ENCODE measurements at regions not wholly inside any gene's neighbourhood (a gene's known extent, or its start where the extent isn't known, plus 50 kb on each side); places are given as distances from the start of the nearest gene placed in this dataset.
"Not testable (repeated sequence)": the region's sequence is repeated elsewhere in the genome, so short reads cannot be mapped to it uniquely, and the experiment has no call there.

DNA sequence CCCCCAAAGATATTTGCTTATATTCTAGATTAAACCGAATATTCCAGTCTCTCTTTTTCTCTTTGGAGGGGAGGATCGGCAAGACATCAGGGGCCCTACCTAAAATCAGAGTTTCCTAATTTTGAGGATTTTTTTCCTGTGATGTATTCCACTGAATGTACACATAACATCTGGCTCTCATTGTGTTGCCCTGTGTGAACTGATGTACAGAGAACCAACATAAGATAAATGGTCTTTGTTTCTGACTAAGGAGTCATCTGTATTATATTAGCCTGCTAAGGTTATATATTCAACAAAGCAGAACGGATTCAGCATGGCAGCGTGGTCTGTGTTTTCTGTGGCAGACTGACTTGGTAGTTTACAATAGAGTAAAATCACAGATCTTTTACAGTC is 114.8 kb upstream of the NCAM2 start:
- no peak for DNase-seq

DNA sequence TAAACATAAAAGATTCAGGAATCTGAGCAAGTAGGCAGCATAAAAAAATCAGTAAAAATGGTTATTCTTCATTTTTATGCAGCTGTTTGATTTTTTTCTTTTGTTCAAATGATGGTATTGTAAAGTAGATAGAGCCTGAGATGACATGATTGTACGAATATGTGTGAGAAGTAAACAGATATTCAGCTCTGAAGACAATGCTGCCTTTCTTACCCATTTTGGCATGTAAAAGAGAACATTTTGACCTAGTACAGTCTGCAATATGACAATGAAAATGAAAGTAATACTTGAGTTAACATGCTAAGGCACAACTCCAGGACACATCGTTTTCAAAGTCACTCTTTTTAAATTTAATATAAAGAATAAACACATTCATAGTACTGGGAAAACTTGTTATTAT is 95.7 kb upstream of the NCAM2 start:
- DNase-seq = no peak

GRCh38 chr21:20902998-20903397 is 95.2 kb upstream of the NCAM2 start:
- no peak for DNase-seq

DNA sequence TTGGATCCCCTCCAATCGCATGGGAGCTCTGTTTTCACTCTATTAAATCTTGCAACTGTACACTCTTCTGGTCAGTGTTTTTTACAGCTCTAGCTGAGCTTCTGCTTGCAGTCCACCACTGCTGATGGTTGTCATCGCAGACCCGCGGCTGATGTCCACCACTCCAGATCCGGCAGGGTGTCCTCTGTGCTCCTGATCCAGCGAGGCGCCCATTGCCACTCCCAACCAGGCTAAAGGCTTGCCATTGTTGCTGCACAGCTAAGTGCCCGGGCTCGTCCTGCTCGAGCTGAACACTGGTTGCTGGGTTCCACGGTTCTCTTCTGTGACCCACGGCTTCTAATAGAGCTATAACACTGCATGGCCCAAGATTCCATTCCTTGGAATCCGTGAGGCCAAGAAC is 70.7 kb upstream of the NCAM2 start:
- not testable (repeated sequence) for DNase-seq

DNA sequence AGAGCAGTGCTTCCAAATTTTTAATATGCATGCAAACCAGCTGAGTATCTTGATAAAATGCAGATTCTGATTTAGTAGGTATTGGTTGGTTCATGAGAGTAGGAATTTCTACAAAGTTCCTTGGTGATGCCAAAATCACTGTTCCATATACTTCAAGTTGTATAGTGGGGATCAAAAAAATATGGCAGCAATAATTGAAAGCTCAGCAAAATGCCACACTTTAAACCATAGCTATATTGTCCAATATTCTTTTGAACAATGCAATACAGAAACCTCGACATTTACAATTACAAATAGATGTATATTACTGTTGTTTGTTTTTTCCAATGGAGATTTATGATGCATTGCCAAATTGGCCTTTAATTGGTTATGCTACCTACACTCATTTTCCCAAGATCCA is 55.7 kb upstream of the NCAM2 start:
- no peak for DNase-seq

GRCh38 chr21:20943561-20943997 is 54.6 kb upstream of the NCAM2 start:
- DNase-seq = no peak

DNA sequence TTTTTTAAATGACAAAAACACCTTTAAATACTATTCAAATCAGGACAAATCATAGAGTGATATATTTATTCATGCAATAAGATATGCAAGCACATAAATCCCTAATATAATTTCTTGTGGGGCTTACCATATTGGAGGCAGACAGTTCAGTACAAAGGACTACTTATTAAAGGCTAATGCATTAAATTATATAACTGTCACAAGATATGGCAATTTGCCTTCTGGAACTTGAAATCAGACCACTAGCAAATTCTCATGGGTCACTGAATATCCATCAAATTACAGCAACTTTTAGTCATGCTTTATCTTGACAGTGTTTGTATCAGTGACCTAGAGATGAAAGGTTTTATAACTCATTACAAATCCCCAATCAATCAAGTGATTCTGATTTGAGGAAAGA is 54.1 kb upstream of the NCAM2 start:
- DNase-seq = no peak

DNA sequence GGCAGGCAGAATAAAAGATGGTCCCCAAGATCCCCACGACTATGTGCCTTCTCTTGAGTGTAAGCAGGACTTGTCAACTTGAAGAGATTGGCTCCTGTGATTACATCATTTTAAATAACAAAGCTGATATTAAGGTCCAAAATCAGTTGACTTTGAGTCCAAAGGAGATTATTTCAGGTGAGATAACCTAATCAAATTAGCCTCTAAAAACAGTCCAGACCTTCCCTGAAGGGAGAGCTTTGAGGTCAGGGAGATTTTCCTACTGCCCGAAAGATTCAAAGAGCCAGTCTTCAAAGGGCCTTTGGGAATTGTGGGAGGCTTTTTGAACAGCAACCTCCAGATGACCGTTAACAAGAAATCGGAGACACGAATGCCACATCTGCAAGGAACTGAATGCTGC is 51.5 kb upstream of the NCAM2 start:
- no peak for DNase-seq
